Esophagus squamous epithelium (tissue), 5 donors: ENCODE measurements at regions not wholly inside any gene's neighbourhood (a gene's known extent, or its start where the extent isn't known, plus 50 kb on each side); places are given as distances from the start of the nearest gene placed in this dataset.

Experiments
- DNase-seq: peaks from one replicate; lab custom pipeline; 2025; lab: John Stamatoyannopoulos, UW
- H3K27ac ChIP-seq, 4 donors: fragments of 200-600 bp; sonication (generic); one replicate each; pipeline ENCODE4 v1.5.1; 2016 to 2019; ENCODE audit warnings: mild to moderate bottlenecking in 1 of 4
- H3K27me3 ChIP-seq, 4 donors: fragments of 200-600 bp; sonication (generic); 1 replicate in 3 of 4; 2 replicates in 1 of 4; pipeline versions ENCODE4 v1.5.1 to v1.6.0; 2017 to 2021; ENCODE audit warnings: antibody characterized with exemption in 1 of 4
- H3K36me3 ChIP-seq, 3 donors: fragments of 200-600 bp; sonication (generic); one replicate each; pipeline ENCODE4 v1.5.1; 2016 to 2019
- H3K4me1 ChIP-seq, 3 donors: fragments of 200-600 bp; sonication (generic); one replicate each; pipeline ENCODE4 v1.5.1; 2017 to 2019
- H3K4me3 ChIP-seq, 4 donors: fragments of 200-600 bp; sonication (generic); 1 replicate in 3 of 4; 2 replicates in 1 of 4; pipeline ENCODE4 v1.5.1; 2016 to 2019; ENCODE audit warnings: mild to moderate bottlenecking in 2 of 4, moderate library complexity in 1 of 4
- H3K9me3 ChIP-seq, 3 donors: fragments of 200-600 bp; sonication (generic); one replicate each; pipeline ENCODE4 v1.5.1; 2016 to 2019
- CTCF ChIP-seq, 6 experiments: fragments of 450-650 bp in 4 of 6; fragments of 200-600 bp in 2 of 6; sonication (generic) in 2 of 6; IDR thresholded peaks; one replicate each; pipeline ENCODE4 v1.5.1; 2016 to 2019; ENCODE audit warnings: antibody characterized with exemption in 6 of 6, mild to moderate bottlenecking in 4 of 6, moderate library complexity in 4 of 6
- POLR2A ChIP-seq, 4 donors: fragments of 450-650 bp; IDR thresholded peaks; one replicate each; pipeline ENCODE4 v1.6.1; 2017; ENCODE audit warnings: antibody characterized with exemption in 4 of 4, mild to moderate bottlenecking in 4 of 4, moderate library complexity in 3 of 4
- WGBS, 2 donors: methylation state at CpG; one replicate each; pipeline ENCODE4 v1.1.5; 2018; 5-methylcytosine and 5-hydroxymethylcytosine counted together
- intact Hi-C: fragments of 100-400 bp; cut with DNase I; formaldehyde crosslinking; loops from one replicate; pipeline ENCODE4 v1.15.0; 2022
- donor health status: DM: yes; HTN: yes; CAD: no.

- TF ChIP-seq POLR2A (IDR thresholded peaks at IDR 0.05) (no peak), CTCF (IDR thresholded peaks at IDR 0.05) (no peak)
- intact Hi-C loops = no loop called here
- Histone ChIP-seq H3K27ac (no peak overlapping the region), H3K27me3 (no peaks in the 10 kb centered on the region), H3K36me3 (no peaks in the 10 kb centered on the region), H3K4me3 (no peak overlapping the region), H3K9me3 (peaks cover 0 to 11% (median 0%) of the 10 kb centered on the region in 3 donors), H3K4me1 (peaks cover 0 to 10% (median 9%) of the 10 kb centered on the region in 3 donors)
- no peak for DNase-seq
- 100% methylated on average over 1 of the region's 1 CpG for WGBS, 2 donors
These were observed 220.4 kb upstream of the NUDT4 start for GRCh38 chr12:93157279-93157678.

DNA sequence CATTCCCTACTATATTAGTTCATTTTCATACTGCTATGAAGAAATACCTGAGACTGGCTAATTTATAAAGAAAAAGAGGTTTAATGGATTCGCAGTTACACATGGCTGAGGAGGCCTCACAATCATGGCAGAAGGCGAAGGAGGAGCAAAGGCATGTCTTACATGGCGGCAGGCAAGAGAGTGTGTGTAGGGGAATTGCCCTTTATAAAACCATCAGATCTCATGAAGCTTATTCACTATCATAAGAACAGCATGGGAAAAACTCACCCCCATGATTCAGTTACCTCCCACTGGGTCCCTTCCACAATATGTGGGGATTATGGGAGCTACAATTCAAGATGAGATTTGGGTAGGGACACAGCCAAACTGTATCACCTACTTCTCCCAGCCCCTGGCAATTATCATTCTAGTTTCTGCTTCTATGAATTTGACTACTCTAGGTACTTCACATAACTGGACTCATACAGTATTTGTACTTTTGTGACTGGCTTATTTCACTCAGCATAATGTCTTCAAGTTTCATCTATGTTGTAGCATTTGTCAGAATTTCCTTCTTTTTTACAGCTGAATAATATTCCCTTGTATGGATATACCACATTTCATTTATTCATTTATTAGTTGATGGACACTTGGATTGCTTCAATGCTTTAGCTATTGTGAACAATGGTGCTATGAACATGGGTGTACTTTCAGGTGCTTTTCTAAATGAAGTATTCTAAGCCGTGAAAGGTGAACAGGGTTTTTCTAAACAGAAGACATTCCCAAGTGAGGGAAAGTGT is 219.5 kb upstream of the NUDT4 start:
- no peak for DNase-seq
- WGBS, 2 donors = 88 to 98% methylated on average over 4 of the region's 4 CpGs
- intact Hi-C loops = no loop called here
- Histone ChIP-seq H3K4me3 (no peak overlapping the region), H3K36me3 (no peaks in the 10 kb centered on the region), H3K4me1 (peaks cover 0 to 10% (median 9%) of the 10 kb centered on the region in 3 donors), H3K9me3 (peaks cover 0 to 11% (median 0%) of the 10 kb centered on the region in 3 donors), H3K27ac (no peak overlapping the region), H3K27me3 (no peaks in the 10 kb centered on the region)
- no peak for TF ChIP-seq CTCF (IDR thresholded peaks at IDR 0.05)
- no peak for TF ChIP-seq POLR2A (IDR thresholded peaks at IDR 0.05)

- no peak for TF ChIP-seq CTCF (IDR thresholded peaks at IDR 0.05)
- no peak for TF ChIP-seq POLR2A (IDR thresholded peaks at IDR 0.05)
- WGBS, 2 donors = 51 to 72% methylated on average over 4 of the region's 4 CpGs
- Histone ChIP-seq H3K36me3 (no peaks in the 10 kb centered on the region), H3K4me1 (peaks cover 0 to 10% (median 8%) of the 10 kb centered on the region in 3 donors), H3K27me3 (no peaks in the 10 kb centered on the region), H3K4me3 (no peak overlapping the region), H3K27ac (no peak overlapping the region), H3K9me3 (peaks cover 0 to 4% (median 0%) of the 10 kb centered on the region in 3 donors)
- DNase-seq = no peak
- intact Hi-C loops = no loop called here
These were observed 214.3 kb upstream of the NUDT4 start for GRCh38 chr12:93163260-93164036.

DNA sequence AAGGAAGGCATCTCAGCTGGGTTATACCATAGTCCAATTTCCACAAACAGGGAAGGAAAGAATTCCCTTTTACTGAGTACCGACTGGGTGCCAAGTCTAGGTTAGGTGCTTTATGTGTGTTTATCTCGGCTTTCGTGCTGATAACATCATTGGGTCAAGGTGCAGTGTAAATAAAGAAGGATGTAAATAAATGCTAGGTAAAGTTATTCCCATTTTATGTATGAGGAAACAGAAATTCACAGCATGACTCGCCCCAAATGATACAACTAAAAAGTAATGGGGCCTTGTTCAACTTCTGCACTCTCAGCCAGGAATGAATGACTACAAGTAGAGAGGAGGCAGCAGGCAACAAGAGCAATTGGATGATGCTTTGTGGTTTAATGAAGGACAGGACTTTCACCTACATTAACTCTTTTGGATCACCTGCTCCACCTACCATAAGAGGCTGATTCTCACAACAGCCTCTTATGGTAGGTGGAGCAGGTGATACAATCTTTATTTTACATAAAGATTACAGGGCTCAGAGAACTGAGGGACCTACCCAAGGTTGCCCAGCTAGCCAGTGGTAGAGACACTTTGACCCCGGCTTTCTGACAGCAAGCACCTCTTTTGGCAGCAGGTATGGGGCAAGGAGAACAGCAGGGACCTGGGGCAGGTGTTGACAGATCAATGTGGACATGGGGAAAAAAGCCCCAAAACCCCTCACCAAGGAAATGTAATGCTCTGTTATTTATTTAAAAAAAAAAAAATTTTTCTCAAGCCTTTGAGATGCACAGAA is 213.4 kb upstream of the NUDT4 start:
- 90 to 92% methylated on average over 5 of the region's 5 CpGs for WGBS, 2 donors
- Histone ChIP-seq H3K4me1 (peaks cover 0 to 12% (median 8%) of the 10 kb centered on the region in 3 donors), H3K4me3 (no peak overlapping the region), H3K36me3 (no peaks in the 10 kb centered on the region), H3K27ac (no peak overlapping the region), H3K27me3 (no peaks in the 10 kb centered on the region), H3K9me3 (no peaks in the 10 kb centered on the region)
- intact Hi-C loops = no loop called here
- DNase-seq = no peak
- no peak for TF ChIP-seq CTCF (IDR thresholded peaks at IDR 0.05)
- TF ChIP-seq POLR2A (IDR thresholded peaks at IDR 0.05) = no peak
